Fibroblast of lung (primary cell): ENCODE measurements at regions not wholly inside any gene's neighbourhood (a gene's known extent, or its start where the extent isn't known, plus 50 kb on each side); places are given as distances from the start of the nearest gene placed in this dataset.

ENCODE experiments used
- EZH2 ChIP-seq: IDR thresholded peaks from 2 replicates; pipeline ENCODE4 v1.5.1; 2012; ENCODE audit warnings: low read length, control low read depth, mild to moderate bottlenecking; ENCODE audit errors: missing control alignments
- TF ChIP-seq, protein P1 (sequence below), 2 donors: IDR thresholded peaks in 1 of 2; conservative IDR thresholded peaks in 1 of 2; 1 replicate in 1 of 2; 2 replicates in 1 of 2; pipeline ENCODE4 v1.5.1; 2011 to 2012; ENCODE audit warnings: low read length in 2 of 2, control low read depth in 1 of 2, inconsistent platforms in 1 of 2, low read depth in 1 of 2, mild to moderate bottlenecking in 1 of 2

DNA sequence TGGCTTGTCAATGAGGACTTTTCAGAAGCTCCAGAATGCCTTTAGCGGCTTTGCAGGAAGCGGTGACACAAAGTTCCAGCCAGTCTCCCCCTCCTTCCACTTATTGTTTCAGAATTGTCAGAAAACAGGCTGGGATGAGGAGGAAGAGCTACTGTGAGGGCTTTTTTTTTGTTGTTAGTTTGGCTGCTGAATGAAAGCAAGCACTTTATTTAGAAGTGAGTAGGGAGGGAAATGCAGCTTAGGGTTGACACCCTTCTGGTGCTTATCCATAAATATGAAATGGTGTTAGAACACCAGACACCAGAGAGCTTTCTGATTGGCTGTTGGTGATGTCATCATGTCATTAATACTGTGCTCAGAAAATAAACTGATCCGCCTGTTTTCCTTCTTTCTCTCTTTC is 251.5 kb downstream of the SOX4 start:
- TF ChIP-seq, protein P1, sequence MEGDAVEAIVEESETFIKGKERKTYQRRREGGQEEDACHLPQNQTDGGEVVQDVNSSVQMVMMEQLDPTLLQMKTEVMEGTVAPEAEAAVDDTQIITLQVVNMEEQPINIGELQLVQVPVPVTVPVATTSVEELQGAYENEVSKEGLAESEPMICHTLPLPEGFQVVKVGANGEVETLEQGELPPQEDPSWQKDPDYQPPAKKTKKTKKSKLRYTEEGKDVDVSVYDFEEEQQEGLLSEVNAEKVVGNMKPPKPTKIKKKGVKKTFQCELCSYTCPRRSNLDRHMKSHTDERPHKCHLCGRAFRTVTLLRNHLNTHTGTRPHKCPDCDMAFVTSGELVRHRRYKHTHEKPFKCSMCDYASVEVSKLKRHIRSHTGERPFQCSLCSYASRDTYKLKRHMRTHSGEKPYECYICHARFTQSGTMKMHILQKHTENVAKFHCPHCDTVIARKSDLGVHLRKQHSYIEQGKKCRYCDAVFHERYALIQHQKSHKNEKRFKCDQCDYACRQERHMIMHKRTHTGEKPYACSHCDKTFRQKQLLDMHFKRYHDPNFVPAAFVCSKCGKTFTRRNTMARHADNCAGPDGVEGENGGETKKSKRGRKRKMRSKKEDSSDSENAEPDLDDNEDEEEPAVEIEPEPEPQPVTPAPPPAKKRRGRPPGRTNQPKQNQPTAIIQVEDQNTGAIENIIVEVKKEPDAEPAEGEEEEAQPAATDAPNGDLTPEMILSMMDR (conservative IDR thresholded peaks at IDR 0.05 in 1 of 2, IDR thresholded peaks at IDR 0.05 in 1 of 2; ENCODE audit: low read depth in 1 of 2, low read length in 2 of 2) = no peak
- no peak for TF ChIP-seq EZH2
